NCI-H187 (cell line): ENCODE measurements at regions not wholly inside any gene's neighbourhood (a gene's known extent, or its start where the extent isn't known, plus 50 kb on each side); places are given as distances from the start of the nearest gene placed in this dataset.

ENCODE experiments used
- DNase-seq, 2 experiments: peaks; one replicate each; lab custom pipeline; 2025; lab: John Stamatoyannopoulos, UW

- DNase-seq, result no peak
Observed at GRCh38 chr4:3683744-3684421, 82.3 kb upstream of the ADRA2C start.

- no peak for DNase-seq
Observed at GRCh38 chr4:3683077-3683743, 83.0 kb upstream of the ADRA2C start.

- DNase-seq, result no peak
Observed at GRCh38 chr4:3682236-3683076, 83.7 kb upstream of the ADRA2C start.

- DNase-seq, result no peak
Observed at GRCh38 chr4:3681191-3681590, 85.0 kb upstream of the ADRA2C start.

- DNase-seq, result no peak
Observed at GRCh38 chr4:3680656-3681055, 85.5 kb upstream of the ADRA2C start.

GRCh38 chr4:3679851-3680311 is 86.3 kb upstream of the ADRA2C start:
- DNase-seq, result peak in 1 of 2 experiments; percentile 37

- no peak for DNase-seq
Observed at GRCh38 chr4:3679071-3679825, 86.9 kb upstream of the ADRA2C start.

- DNase-seq, result no peak
Observed at GRCh38 chr4:3677748-3678070, 88.5 kb upstream of the ADRA2C start.

- DNase-seq, result no peak
Observed at GRCh38 chr4:3676907-3677747, 89.1 kb upstream of the ADRA2C start.

GRCh38 chr4:3676196-3676595 is 90.0 kb upstream of the ADRA2C start:
- DNase-seq, result no peak

- DNase-seq, result no peak
Observed at GRCh38 chr4:3675251-3676115, 90.7 kb upstream of the ADRA2C start.

GRCh38 chr4:3674479-3674851 is 91.7 kb upstream of the ADRA2C start:
- no peak for DNase-seq

- DNase-seq, result no peak
Observed at GRCh38 chr4:3673716-3674478, 92.3 kb upstream of the ADRA2C start.

- no peak for DNase-seq
Observed at GRCh38 chr4:3673176-3673575, 93.0 kb upstream of the ADRA2C start.

- no peak for DNase-seq
Observed at GRCh38 chr4:3672465-3672831, 93.7 kb upstream of the ADRA2C start.

GRCh38 chr4:3671571-3672464 is 94.4 kb upstream of the ADRA2C start:
- no peak for DNase-seq

- DNase-seq, result no peak
Observed at GRCh38 chr4:3670521-3671519, 95.4 kb upstream of the ADRA2C start.
